ENCODE measurements at regions not wholly inside any gene's neighbourhood (a gene's known extent, or its start where the extent isn't known, plus 50 kb on each side); places are given as distances from the start of the nearest gene placed in this dataset.

GRCh38 chr20:12110711-12111110 lies 193.0 kb downstream of the BTBD3 start:
- Mint-ChIP-seq H3K27me3 (peaks cover 10% of the 10 kb centered on the region), H3K27ac (no peak overlapping the region), H3K36me3 (no peaks in the 10 kb centered on the region), H3K4me1 (ENCODE audit: unreplicated experiment) (peaks cover 12% of the 10 kb centered on the region), H3K9me3 (peaks cover 14% of the 10 kb centered on the region), H3K4me3 (no peak overlapping the region)
- no peak for DNase-seq (ENCODE audit: extremely low spot score, unreplicated experiment)
- no peak for TF ChIP-seq CTCF (conservative IDR thresholded peaks at IDR 0.05)

- no peaks in the 10 kb centered on the region for H3K36me3 Mint-ChIP-seq
- no peak overlapping the region for H3K4me3 Mint-ChIP-seq
- no peak overlapping the region for H3K27ac Mint-ChIP-seq
- no peak for DNase-seq (ENCODE audit: extremely low spot score, unreplicated experiment)
- H3K4me1 Mint-ChIP-seq (ENCODE audit: unreplicated experiment): peaks cover 12% of the 10 kb centered on the region
- no peak for TF ChIP-seq CTCF (conservative IDR thresholded peaks at IDR 0.05)
- H3K9me3 Mint-ChIP-seq: peaks cover 14% of the 10 kb centered on the region
- peaks cover 10% of the 10 kb centered on the region for H3K27me3 Mint-ChIP-seq
Measured at GRCh38 chr20:12111431-12112088, 193.9 kb downstream of the BTBD3 start.

GRCh38 chr20:12112089-12112474 lies 194.4 kb downstream of the BTBD3 start:
- peaks cover 10% of the 10 kb centered on the region for H3K27me3 Mint-ChIP-seq
- no peak overlapping the region for H3K27ac Mint-ChIP-seq
- peaks cover 12% of the 10 kb centered on the region for H3K9me3 Mint-ChIP-seq
- H3K4me3 Mint-ChIP-seq: no peak overlapping the region
- no peak for TF ChIP-seq CTCF (conservative IDR thresholded peaks at IDR 0.05)
- H3K4me1 Mint-ChIP-seq (ENCODE audit: unreplicated experiment): peaks cover 12% of the 10 kb centered on the region
- no peaks in the 10 kb centered on the region for H3K36me3 Mint-ChIP-seq
- DNase-seq (ENCODE audit: extremely low spot score, unreplicated experiment): no peak

- Mint-ChIP-seq H3K4me1 (ENCODE audit: unreplicated experiment) (peaks cover 12% of the 10 kb centered on the region), H3K4me3 (no peak overlapping the region), H3K9me3 (peaks cover 8% of the 10 kb centered on the region), H3K27ac (no peak overlapping the region), H3K36me3 (no peaks in the 10 kb centered on the region), H3K27me3 (peaks cover 10% of the 10 kb centered on the region)
- TF ChIP-seq CTCF (conservative IDR thresholded peaks at IDR 0.05): no peak
- DNase-seq (ENCODE audit: extremely low spot score, unreplicated experiment): no peak
Measured at GRCh38 chr20:12112665-12113064, 195.0 kb downstream of the BTBD3 start.

GRCh38 chr20:12113075-12113467 lies 195.4 kb downstream of the BTBD3 start:
- DNase-seq (ENCODE audit: extremely low spot score, unreplicated experiment): no peak
- Mint-ChIP-seq H3K27me3 (peaks cover 10% of the 10 kb centered on the region), H3K4me3 (no peak overlapping the region), H3K27ac (no peak overlapping the region), H3K36me3 (no peaks in the 10 kb centered on the region), H3K9me3 (peaks cover 8% of the 10 kb centered on the region), H3K4me1 (ENCODE audit: unreplicated experiment) (peaks cover 12% of the 10 kb centered on the region)
- no peak for TF ChIP-seq CTCF (conservative IDR thresholded peaks at IDR 0.05)

All from type B pancreatic cell (in vitro differentiated cells).